ENCODE measurements at regions not wholly inside any gene's neighbourhood (a gene's known extent, or its start where the extent isn't known, plus 50 kb on each side); places are given as distances from the start of the nearest gene placed in this dataset.
"Not testable (repeated sequence)": the region's sequence is repeated elsewhere in the genome, so short reads cannot be mapped to it uniquely, and the experiment has no call there.

GRCh38 chr9:39018107-39018506 lies 269.9 kb downstream of the CNTNAP3 start:
- not testable (repeated sequence) for ATAC-seq, DNase-seq

GRCh38 chr9:39015178-39015577 lies 272.8 kb downstream of the CNTNAP3 start:
- not testable (repeated sequence) for DNase-seq, ATAC-seq

GRCh38 chr9:39014805-39015123 lies 273.2 kb downstream of the CNTNAP3 start:
- DNase-seq, ATAC-seq: not testable (repeated sequence)

- not testable (repeated sequence) for DNase-seq
Observed at GRCh38 chr9:39014096-39014804, 273.7 kb downstream of the CNTNAP3 start.

GRCh38 chr9:39009743-39010142 lies 278.2 kb downstream of the CNTNAP3 start:
- not testable (repeated sequence) for ATAC-seq, DNase-seq

More at GRCh38 chr9:39014096-39014804, 273.7 kb downstream of the CNTNAP3 start:
- ATAC-seq, result peak; percentile 19

- ATAC-seq, DNase-seq: not testable (repeated sequence)
Observed at GRCh38 chr9:39009343-39009742, 278.6 kb downstream of the CNTNAP3 start.

GRCh38 chr9:39008907-39009306 lies 279.1 kb downstream of the CNTNAP3 start:
- DNase-seq, result not testable (repeated sequence)
- peak; percentile 6 for ATAC-seq

- DNase-seq, ATAC-seq: not testable (repeated sequence)
Observed at GRCh38 chr9:39005736-39006135, 282.2 kb downstream of the CNTNAP3 start.

GRCh38 chr9:39001085-39001593 lies 281.2 kb upstream of the FAM240B start:
- DNase-seq, ATAC-seq: not testable (repeated sequence)

GRCh38 chr9:38999277-38999676 lies 279.3 kb upstream of the FAM240B start:
- ATAC-seq, DNase-seq: not testable (repeated sequence)

GRCh38 chr9:38993690-38994089 lies 273.8 kb upstream of the FAM240B start:
- ATAC-seq, DNase-seq: not testable (repeated sequence)

GRCh38 chr9:38993156-38993555 lies 273.2 kb upstream of the FAM240B start:
- ATAC-seq, DNase-seq: not testable (repeated sequence)

GRCh38 chr9:38978734-38979133 lies 258.8 kb upstream of the FAM240B start:
- not testable (repeated sequence) for DNase-seq, ATAC-seq

- DNase-seq, ATAC-seq: not testable (repeated sequence)
Observed at GRCh38 chr9:38969480-38969879, 249.5 kb upstream of the FAM240B start.

GRCh38 chr9:38968651-38969374 lies 248.9 kb upstream of the FAM240B start:
- not testable (repeated sequence) for DNase-seq, ATAC-seq

GRCh38 chr9:38967866-38968265 lies 247.9 kb upstream of the FAM240B start:
- ATAC-seq, DNase-seq: not testable (repeated sequence)

- not testable (repeated sequence) for DNase-seq, ATAC-seq
Observed at GRCh38 chr9:38967285-38967684, 247.4 kb upstream of the FAM240B start.

GRCh38 chr9:38959812-38960211 lies 239.9 kb upstream of the FAM240B start:
- ATAC-seq, DNase-seq: not testable (repeated sequence)

GRCh38 chr9:38955837-38956236 lies 235.9 kb upstream of the FAM240B start:
- DNase-seq, ATAC-seq: not testable (repeated sequence)

- DNase-seq, ATAC-seq: not testable (repeated sequence)
Observed at GRCh38 chr9:38952715-38953341, 232.9 kb upstream of the FAM240B start.

GRCh38 chr9:38945929-38946570 lies 226.1 kb upstream of the FAM240B start:
- not testable (repeated sequence) for ATAC-seq, DNase-seq
